H9 (cell line): ENCODE measurements at regions not wholly inside any gene's neighbourhood (a gene's known extent, or its start where the extent isn't known, plus 50 kb on each side); places are given as distances from the start of the nearest gene placed in this dataset.

ENCODE experiments used
- DNase-seq: peaks from one replicate; pipeline ENCODE4 v3.0.0-alpha.2; 2017
- H2AFZ ChIP-seq: one replicate; pipeline ENCODE4 v1.6.1; 2013; ENCODE audit warnings: mild to moderate bottlenecking, low read length, control low read depth, moderate library complexity
- H2AK5ac ChIP-seq: 2 replicates; pipeline ENCODE4 v1.6.1; 2013; ENCODE audit warnings: low read length, control low read depth, mixed read lengths; ENCODE audit not compliant: insufficient read length
- H2BK120ac ChIP-seq: one replicate; pipeline ENCODE4 v1.6.1; 2013; ENCODE audit warnings: low read depth, mild to moderate bottlenecking, low read length, control low read depth, inconsistent platforms; ENCODE audit not compliant: poor library complexity, severe bottlenecking
- H2BK12ac ChIP-seq: 2 replicates; pipeline ENCODE4 v1.6.1; 2013; ENCODE audit warnings: low read length, control low read depth, mixed read lengths, low read depth; ENCODE audit not compliant: insufficient read length
- H2BK15ac ChIP-seq: 2 replicates; pipeline ENCODE4 v1.6.1; 2013; ENCODE audit warnings: low read depth, low read length, control low read depth
- H2BK20ac ChIP-seq: one replicate; pipeline ENCODE4 v1.6.1; 2013; ENCODE audit warnings: low read depth, mild to moderate bottlenecking, low read length, control low read depth, inconsistent platforms; ENCODE audit not compliant: poor library complexity, severe bottlenecking
- H2BK5ac ChIP-seq: 2 replicates; pipeline ENCODE4 v1.6.1; 2013; ENCODE audit warnings: low read length, control low read depth, mixed read lengths; ENCODE audit not compliant: insufficient read length
- H3K14ac ChIP-seq: 2 replicates; pipeline ENCODE4 v1.6.1; 2013; ENCODE audit warnings: low read length, control low read depth; ENCODE audit not compliant: insufficient read depth
- H3K18ac ChIP-seq: 2 replicates; pipeline ENCODE4 v1.6.1; 2013; ENCODE audit warnings: low read depth, mild to moderate bottlenecking, mixed read lengths, low read length, control low read depth; ENCODE audit not compliant: insufficient read length
- H3K23ac ChIP-seq: 2 replicates; pipeline ENCODE4 v1.6.1; 2013; ENCODE audit warnings: low read length, control low read depth, mixed read lengths, low read depth; ENCODE audit not compliant: insufficient read length
- H3K23me2 ChIP-seq: 2 replicates; pipeline ENCODE4 v1.6.1; 2013; ENCODE audit warnings: low read depth, mild to moderate bottlenecking, mixed read lengths, low read length, control low read depth; ENCODE audit not compliant: insufficient read length, poor library complexity, severe bottlenecking
- H3K27ac ChIP-seq: 2 replicates; pipeline ENCODE4 v1.5.1; 2013; ENCODE audit warnings: low read length, control low read depth, mixed read lengths, low read depth; ENCODE audit not compliant: insufficient read length
- H3K27me3 ChIP-seq: 2 replicates; pipeline ENCODE4 v1.6.1; 2013; ENCODE audit warnings: low read length, control low read depth, inconsistent platforms; ENCODE audit not compliant: insufficient read depth
- H3K4ac ChIP-seq: 2 replicates; pipeline ENCODE4 v1.6.1; 2013; ENCODE audit warnings: low read depth, mild to moderate bottlenecking, control low read depth, inconsistent platforms, low read length, moderate library complexity
- H3K4me1 ChIP-seq: 2 replicates; pipeline ENCODE4 v1.6.1; 2013; ENCODE audit warnings: low read length, control low read depth, inconsistent platforms; ENCODE audit not compliant: insufficient read depth
- H3K4me2 ChIP-seq: 2 replicates; pipeline ENCODE4 v1.6.1; 2013; ENCODE audit warnings: low read length, control low read depth, mixed read lengths; ENCODE audit not compliant: insufficient read length, insufficient read depth
- H3K56ac ChIP-seq: 2 replicates; pipeline ENCODE4 v1.6.1; 2013; ENCODE audit warnings: low read depth, mild to moderate bottlenecking, mixed read lengths, low read length, control low read depth; ENCODE audit not compliant: insufficient read length
- H3K79me1 ChIP-seq: 2 replicates; pipeline ENCODE4 v1.6.1; 2013; ENCODE audit warnings: low read depth, mild to moderate bottlenecking, moderate library complexity, low read length, control low read depth, inconsistent platforms; ENCODE audit not compliant: insufficient read depth, poor library complexity, severe bottlenecking
- H3K79me2 ChIP-seq: 2 replicates; pipeline ENCODE4 v1.6.1; 2013; ENCODE audit warnings: low read length, control low read depth, inconsistent platforms; ENCODE audit not compliant: insufficient read depth
- H3K9ac ChIP-seq: 2 replicates; pipeline ENCODE4 v1.6.1; 2013; ENCODE audit warnings: low read length, control low read depth, mixed read lengths; ENCODE audit not compliant: insufficient read length; ENCODE audit errors: extremely low read depth
- H3K9me3 ChIP-seq: one replicate; pipeline ENCODE4 v1.6.1; 2013; ENCODE audit warnings: low read depth, low read length, inconsistent platforms; ENCODE audit not compliant: control insufficient read depth
- H3T11ph ChIP-seq: one replicate; pipeline ENCODE4 v1.6.1; 2013; ENCODE audit warnings: mild to moderate bottlenecking, low read length, control low read depth, inconsistent platforms
- H4K20me1 ChIP-seq: one replicate; pipeline ENCODE4 v1.6.1; 2013; ENCODE audit not compliant: control insufficient read depth, insufficient read length, insufficient read depth
- H4K5ac ChIP-seq: 2 replicates; pipeline ENCODE4 v1.6.1; 2013; ENCODE audit warnings: low read depth, mild to moderate bottlenecking, mixed read lengths, low read length, control low read depth; ENCODE audit not compliant: insufficient read length
- H4K8ac ChIP-seq: replicated peaks from 2 replicates; pipeline ENCODE4 v1.6.1; 2013; ENCODE audit warnings: low read length, control low read depth, mixed read lengths, low read depth; ENCODE audit not compliant: insufficient read length
- H4K91ac ChIP-seq: 2 replicates; pipeline ENCODE4 v1.6.1; 2013; ENCODE audit warnings: low read depth, mild to moderate bottlenecking, moderate library complexity, mixed read lengths, low read length, control low read depth; ENCODE audit not compliant: insufficient read length
- H3K27ac Mint-ChIP-seq, 3 experiments: 2 replicates in 2 of 3; 3 replicates in 1 of 3; pipeline ENCODE4 v1.8.0; 2020 to 2021; ENCODE audit warnings: mixed read lengths in 3 of 3, mild to moderate bottlenecking in 1 of 3, moderate library complexity in 1 of 3
- H3K27me3 Mint-ChIP-seq: 2 replicates; pipeline ENCODE4 v1.8.0; 2021; ENCODE audit warnings: low read depth, mild to moderate bottlenecking, moderate library complexity, mixed read lengths
- H3K36me3 Mint-ChIP-seq, 3 experiments: 2 replicates in 2 of 3; 3 replicates in 1 of 3; pipeline ENCODE4 v1.8.0; 2020 to 2021; ENCODE audit warnings: low read depth in 3 of 3, mixed read lengths in 3 of 3; ENCODE audit not compliant: insufficient read depth in 1 of 3
- H3K4me1 Mint-ChIP-seq, 2 experiments: 2 replicates each; pipeline ENCODE4 v1.8.0; 2020; ENCODE audit warnings: mixed read lengths in 2 of 2
- H3K4me3 Mint-ChIP-seq, 2 experiments: 2 replicates in 1 of 2; 3 replicates in 1 of 2; pipeline ENCODE4 v1.8.0; 2020 to 2021; ENCODE audit warnings: mild to moderate bottlenecking in 2 of 2, mixed read lengths in 2 of 2, moderate library complexity in 1 of 2
- H3K9me3 Mint-ChIP-seq, 2 experiments: 2 replicates in 1 of 2; 3 replicates in 1 of 2; pipeline ENCODE4 v1.8.0; 2020; ENCODE audit warnings: mild to moderate bottlenecking in 2 of 2, mixed read lengths in 2 of 2, moderate library complexity in 1 of 2
- WGBS: extraction: QIAGEN DNeasy Blood & Tissue Kit; methylation state at CpG from one replicate; pipeline ENCODE4 v1.1.7; 2013; ENCODE audit warnings: missing lambda C conversion rate, low lambda C conversion rate, mixed read lengths; ENCODE audit not compliant: insufficient read length; ENCODE audit errors: extremely low coverage; 5-methylcytosine and 5-hydroxymethylcytosine counted together
- TF ChIP-seq, protein P1 (sequence below): fragments of 200-600 bp; sonication (generic); conservative IDR thresholded peaks from 3 replicates; pipeline ENCODE4 v1.8.0; 2021; ENCODE audit warnings: antibody characterized with exemption, mild to moderate bottlenecking

- Histone ChIP-seq H3K27me3 (no peaks in the 10 kb centered on the region), H2BK15ac (no peak overlapping the region), H2AK5ac (no peak overlapping the region), H3K79me2 (no peaks in the 10 kb centered on the region), H3K14ac (no peak overlapping the region), H3T11ph (no peak overlapping the region), H4K5ac (no peak overlapping the region), H3K4ac (no peak overlapping the region), H4K91ac (no peak overlapping the region), H3K9me3 (no peaks in the 10 kb centered on the region), H2AFZ (no peak overlapping the region), H2BK120ac (no peak overlapping the region), H3K4me2 (no peak overlapping the region), H2BK5ac (no peak overlapping the region), H3K23ac (no peak overlapping the region), H3K27ac (no peak overlapping the region), H3K23me2 (no peaks in the 10 kb centered on the region), H3K18ac (no peak overlapping the region), H4K20me1 (no peaks in the 10 kb centered on the region), H3K79me1 (no peaks in the 10 kb centered on the region), H4K8ac (no peak overlapping the region), H2BK12ac (no peak overlapping the region), H2BK20ac (no peak overlapping the region), H3K4me1 (no peaks in the 10 kb centered on the region), H3K56ac (no peak overlapping the region), H3K9ac (no peak overlapping the region)
- no CpG with 5 or more reads among the region's 5 CpGs for WGBS
- TF ChIP-seq, protein P1, sequence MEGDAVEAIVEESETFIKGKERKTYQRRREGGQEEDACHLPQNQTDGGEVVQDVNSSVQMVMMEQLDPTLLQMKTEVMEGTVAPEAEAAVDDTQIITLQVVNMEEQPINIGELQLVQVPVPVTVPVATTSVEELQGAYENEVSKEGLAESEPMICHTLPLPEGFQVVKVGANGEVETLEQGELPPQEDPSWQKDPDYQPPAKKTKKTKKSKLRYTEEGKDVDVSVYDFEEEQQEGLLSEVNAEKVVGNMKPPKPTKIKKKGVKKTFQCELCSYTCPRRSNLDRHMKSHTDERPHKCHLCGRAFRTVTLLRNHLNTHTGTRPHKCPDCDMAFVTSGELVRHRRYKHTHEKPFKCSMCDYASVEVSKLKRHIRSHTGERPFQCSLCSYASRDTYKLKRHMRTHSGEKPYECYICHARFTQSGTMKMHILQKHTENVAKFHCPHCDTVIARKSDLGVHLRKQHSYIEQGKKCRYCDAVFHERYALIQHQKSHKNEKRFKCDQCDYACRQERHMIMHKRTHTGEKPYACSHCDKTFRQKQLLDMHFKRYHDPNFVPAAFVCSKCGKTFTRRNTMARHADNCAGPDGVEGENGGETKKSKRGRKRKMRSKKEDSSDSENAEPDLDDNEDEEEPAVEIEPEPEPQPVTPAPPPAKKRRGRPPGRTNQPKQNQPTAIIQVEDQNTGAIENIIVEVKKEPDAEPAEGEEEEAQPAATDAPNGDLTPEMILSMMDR: no peak
- Mint-ChIP-seq H3K27me3 (peaks cover 3% of the 10 kb centered on the region), H3K27ac (no peak overlapping the region), H3K9me3 (peaks cover 6 to 10% of the 10 kb centered on the region in 2 experiments; a peak in 3 of 5 replicates), H3K4me3 (no peak overlapping the region), H3K36me3 (0 out of 7 replicates have a peak, but pooled peaks cover 0 to 6% (median 0%) of the 10 kb centered on the region in 3 experiments), H3K4me1 (no peaks in the 10 kb centered on the region)
- DNase-seq: no peak
Measured at GRCh38 chr6:1163501-1163900, 148.4 kb upstream of the FOXQ1 start.
